ENCODE measurements at regions not wholly inside any gene's neighbourhood (a gene's known extent, or its start where the extent isn't known, plus 50 kb on each side); places are given as distances from the start of the nearest gene placed in this dataset.

- Mint-ChIP-seq H3K9me3 (ENCODE audit: low read depth) (peaks cover 7% of the 10 kb centered on the region), H3K4me1 (ENCODE audit: low read depth) (no peaks in the 10 kb centered on the region), H3K4me3 (ENCODE audit: unreplicated experiment) (no peak overlapping the region), H3K36me3 (ENCODE audit: low read depth) (no peaks in the 10 kb centered on the region), H3K27ac (ENCODE audit: unreplicated experiment) (no peak overlapping the region), H3K27me3 (ENCODE audit: low read depth) (no peaks in the 10 kb centered on the region)
- TF ChIP-seq CTCF (IDR thresholded peaks at IDR 0.05), result no peak
- no peak for DNase-seq (ENCODE audit: low spot score)
Observed at GRCh38 chr6:164996838-164997237, 312.6 kb downstream of the C6orf118 start.

GRCh38 chr6:164991573-164991972 lies 317.8 kb downstream of the C6orf118 start:
- Mint-ChIP-seq H3K36me3 (ENCODE audit: low read depth) (no peaks in the 10 kb centered on the region), H3K27me3 (ENCODE audit: low read depth) (no peaks in the 10 kb centered on the region), H3K4me3 (ENCODE audit: unreplicated experiment) (no peak overlapping the region), H3K4me1 (ENCODE audit: low read depth) (no peaks in the 10 kb centered on the region), H3K9me3 (ENCODE audit: low read depth) (no peaks in the 10 kb centered on the region), H3K27ac (ENCODE audit: unreplicated experiment) (no peak overlapping the region)
- TF ChIP-seq CTCF (IDR thresholded peaks at IDR 0.05), result no peak
- DNase-seq (ENCODE audit: low spot score), result no peak

GRCh38 chr6:164990901-164991300 lies 318.5 kb downstream of the C6orf118 start:
- Mint-ChIP-seq H3K4me3 (ENCODE audit: unreplicated experiment) (no peak overlapping the region), H3K9me3 (ENCODE audit: low read depth) (no peaks in the 10 kb centered on the region), H3K4me1 (ENCODE audit: low read depth) (no peaks in the 10 kb centered on the region), H3K27me3 (ENCODE audit: low read depth) (no peaks in the 10 kb centered on the region), H3K36me3 (ENCODE audit: low read depth) (no peaks in the 10 kb centered on the region), H3K27ac (ENCODE audit: unreplicated experiment) (no peak overlapping the region)
- no peak for TF ChIP-seq CTCF (IDR thresholded peaks at IDR 0.05)
- DNase-seq (ENCODE audit: low spot score), result no peak

- H3K4me3 Mint-ChIP-seq (ENCODE audit: unreplicated experiment), result no peak overlapping the region
- H3K27ac Mint-ChIP-seq (ENCODE audit: unreplicated experiment), result no peak overlapping the region
- peaks cover 2% of the 10 kb centered on the region for H3K27me3 Mint-ChIP-seq (ENCODE audit: low read depth)
- no peaks in the 10 kb centered on the region for H3K36me3 Mint-ChIP-seq (ENCODE audit: low read depth)
- TF ChIP-seq CTCF (IDR thresholded peaks at IDR 0.05), result no peak
- H3K9me3 Mint-ChIP-seq (ENCODE audit: low read depth), result peaks cover 2% of the 10 kb centered on the region
- no peak for DNase-seq (ENCODE audit: low spot score)
- H3K4me1 Mint-ChIP-seq (ENCODE audit: low read depth), result no peaks in the 10 kb centered on the region
Observed at GRCh38 chr6:164982389-164982788, 327.0 kb downstream of the C6orf118 start.

GRCh38 chr6:164967102-164967501 lies 342.3 kb downstream of the C6orf118 start:
- TF ChIP-seq CTCF (IDR thresholded peaks at IDR 0.05), result no peak
- Mint-ChIP-seq H3K36me3 (ENCODE audit: low read depth) (no peaks in the 10 kb centered on the region), H3K27me3 (ENCODE audit: low read depth) (no peaks in the 10 kb centered on the region), H3K4me1 (ENCODE audit: low read depth) (no peaks in the 10 kb centered on the region), H3K27ac (ENCODE audit: unreplicated experiment) (no peak overlapping the region), H3K9me3 (ENCODE audit: low read depth) (peaks cover 4% of the 10 kb centered on the region), H3K4me3 (ENCODE audit: unreplicated experiment) (no peak overlapping the region)
- DNase-seq (ENCODE audit: low spot score), result no peak
